Medulla oblongata (tissue), 1 donor: ENCODE measurements at regions not wholly inside any gene's neighbourhood (a gene's known extent, or its start where the extent isn't known, plus 50 kb on each side); places are given as distances from the start of the nearest gene placed in this dataset.

Experiments used
- DNase-seq: peaks from one replicate; pipeline ENCODE4 v3.0.0-alpha.2; 2015; ENCODE audit errors: extremely low spot score

GRCh38 chr13:111925146-111925875, 141.6 kb upstream of the SOX1 start:
- DNase-seq, result no peak

- DNase-seq, result no peak
Measured at GRCh38 chr13:111926501-111927180, 140.3 kb upstream of the SOX1 start.

- DNase-seq, result no peak
Measured at GRCh38 chr13:111927181-111927540, 139.8 kb upstream of the SOX1 start.

- DNase-seq, result no peak
Measured at GRCh38 chr13:111929036-111929616, 137.8 kb upstream of the SOX1 start.

- DNase-seq, result no peak
Measured at GRCh38 chr13:111936267-111936925, 130.6 kb upstream of the SOX1 start.

- no peak for DNase-seq
Measured at GRCh38 chr13:111937777-111938311, 129.1 kb upstream of the SOX1 start.

- no peak for DNase-seq
Measured at GRCh38 chr13:111938741-111939665, 127.9 kb upstream of the SOX1 start.

GRCh38 chr13:111939666-111940278, 127.2 kb upstream of the SOX1 start:
- no peak for DNase-seq

GRCh38 chr13:111940892-111941291, 126.1 kb upstream of the SOX1 start:
- DNase-seq, result no peak

- DNase-seq, result no peak
Measured at GRCh38 chr13:111941845-111942447, 125.0 kb upstream of the SOX1 start.

GRCh38 chr13:111943229-111943795, 123.6 kb upstream of the SOX1 start:
- DNase-seq, result no peak

GRCh38 chr13:111944171-111944583, 122.8 kb upstream of the SOX1 start:
- DNase-seq, result no peak

- no peak for DNase-seq
Measured at GRCh38 chr13:111945086-111945485, 121.9 kb upstream of the SOX1 start.

- no peak for DNase-seq
Measured at GRCh38 chr13:111946214-111946613, 120.7 kb upstream of the SOX1 start.

GRCh38 chr13:111947026-111947810, 119.7 kb upstream of the SOX1 start:
- no peak for DNase-seq

- DNase-seq, result no peak
Measured at GRCh38 chr13:111947876-111948275, 119.1 kb upstream of the SOX1 start.

- DNase-seq, result no peak
Measured at GRCh38 chr13:111948281-111948680, 118.7 kb upstream of the SOX1 start.

GRCh38 chr13:111948811-111949210, 118.1 kb upstream of the SOX1 start:
- DNase-seq, result no peak

GRCh38 chr13:111949311-111949710, 117.6 kb upstream of the SOX1 start:
- no peak for DNase-seq
